ENCODE measurements at regions not wholly inside any gene's neighbourhood (a gene's known extent, or its start where the extent isn't known, plus 50 kb on each side); places are given as distances from the start of the nearest gene placed in this dataset.
A peak's percentile ranks its signal among the peaks of the same experiment; 100 is the strongest.

GRCh38 chr21:35336534-35336933, 287.4 kb upstream of the RUNX1 start:
- Mint-ChIP-seq H3K27ac (no peak overlapping the region), H3K9me3 (peaks cover 0 to 3% (median 0%) of the 10 kb centered on the region in 3 donors), H3K36me3 (no peaks in the 10 kb centered on the region), H3K4me1 (no peaks in the 10 kb centered on the region), H3K4me3 (no peak overlapping the region), H3K27me3 (peaks cover 1% of the 10 kb centered on the region)

GRCh38 chr21:35335951-35336446, 286.9 kb upstream of the RUNX1 start:
- no peak overlapping the region for H3K27ac Mint-ChIP-seq
- peaks cover 0 to 3% (median 0%) of the 10 kb centered on the region in 3 donors for H3K9me3 Mint-ChIP-seq
- peaks cover 1% of the 10 kb centered on the region for H3K27me3 Mint-ChIP-seq
- no peaks in the 10 kb centered on the region for H3K36me3 Mint-ChIP-seq
- H3K4me3 Mint-ChIP-seq, result no peak overlapping the region
- H3K4me1 Mint-ChIP-seq, result no peaks in the 10 kb centered on the region

- peaks cover 1% of the 10 kb centered on the region for H3K27me3 Mint-ChIP-seq
- H3K36me3 Mint-ChIP-seq, result no peaks in the 10 kb centered on the region
- peaks cover 0 to under 1% (median 0%) of the 10 kb centered on the region in 3 donors for H3K9me3 Mint-ChIP-seq
- H3K4me3 Mint-ChIP-seq, result no peak overlapping the region
- no peaks in the 10 kb centered on the region for H3K4me1 Mint-ChIP-seq
- no peak overlapping the region for H3K27ac Mint-ChIP-seq
Measured at GRCh38 chr21:35333831-35334618, 284.9 kb upstream of the RUNX1 start.

- Mint-ChIP-seq H3K9me3 (no peaks in the 10 kb centered on the region), H3K4me1 (no peaks in the 10 kb centered on the region), H3K27me3 (peaks cover 3% of the 10 kb centered on the region), H3K27ac (no peak overlapping the region), H3K4me3 (no peak overlapping the region), H3K36me3 (no peaks in the 10 kb centered on the region)
Measured at GRCh38 chr21:35332841-35333426, 283.8 kb upstream of the RUNX1 start.

GRCh38 chr21:35329940-35330660, 281.0 kb upstream of the RUNX1 start:
- Mint-ChIP-seq H3K27ac (no peak overlapping the region), H3K9me3 (no peaks in the 10 kb centered on the region), H3K27me3 (peaks cover 3% of the 10 kb centered on the region), H3K4me1 (no peaks in the 10 kb centered on the region), H3K4me3 (no peak overlapping the region), H3K36me3 (no peaks in the 10 kb centered on the region)

- H3K4me1 Mint-ChIP-seq, result no peaks in the 10 kb centered on the region
- no peak overlapping the region for H3K27ac Mint-ChIP-seq
Measured at GRCh38 chr21:35328856-35329455, 279.9 kb upstream of the RUNX1 start.

GRCh38 chr21:35326677-35327076, 277.6 kb upstream of the RUNX1 start:
- Mint-ChIP-seq H3K27ac (no peak overlapping the region), H3K4me1 (no peaks in the 10 kb centered on the region), H3K36me3 (peaks cover 6% of the 10 kb centered on the region), H3K27me3 (peaks cover 3% of the 10 kb centered on the region), H3K9me3 (no peaks in the 10 kb centered on the region), H3K4me3 (no peak overlapping the region)

More at GRCh38 chr21:35328856-35329455, 279.9 kb upstream of the RUNX1 start:
- no peak overlapping the region for H3K4me3 Mint-ChIP-seq
- H3K27me3 Mint-ChIP-seq, result peaks cover 2% of the 10 kb centered on the region
- no peaks in the 10 kb centered on the region for H3K9me3 Mint-ChIP-seq
- no peaks in the 10 kb centered on the region for H3K36me3 Mint-ChIP-seq

GRCh38 chr21:35325953-35326352, 276.9 kb upstream of the RUNX1 start:
- H3K9me3 Mint-ChIP-seq, result no peaks in the 10 kb centered on the region
- peaks cover 0 to 2% (median 0%) of the 10 kb centered on the region in 3 donors for H3K4me1 Mint-ChIP-seq
- no peak overlapping the region for H3K27ac Mint-ChIP-seq
- H3K27me3 Mint-ChIP-seq, result peaks cover 3% of the 10 kb centered on the region
- peaks cover 6% of the 10 kb centered on the region for H3K36me3 Mint-ChIP-seq
- no peak overlapping the region for H3K4me3 Mint-ChIP-seq

GRCh38 chr21:35324372-35325220, 275.5 kb upstream of the RUNX1 start:
- Mint-ChIP-seq H3K4me3 (no peak overlapping the region), H3K27ac (no peak overlapping the region), H3K4me1 (peaks cover 0 to 2% (median 0%) of the 10 kb centered on the region in 3 donors)

GRCh38 chr21:35323947-35324346, 274.8 kb upstream of the RUNX1 start:
- Mint-ChIP-seq H3K36me3 (peaks cover 6% of the 10 kb centered on the region), H3K4me3 (no peak overlapping the region), H3K27ac (no peak overlapping the region), H3K27me3 (peaks cover 3% of the 10 kb centered on the region), H3K9me3 (no peaks in the 10 kb centered on the region), H3K4me1 (peaks cover 0 to 2% (median 0%) of the 10 kb centered on the region in 3 donors)

More at GRCh38 chr21:35324372-35325220, 275.5 kb upstream of the RUNX1 start:
- Mint-ChIP-seq H3K36me3 (peaks cover 6% of the 10 kb centered on the region), H3K27me3 (peaks cover 3% of the 10 kb centered on the region), H3K9me3 (no peaks in the 10 kb centered on the region)

- peak overlapping the region in 1 of 3 donors; percentile 44 for H3K27ac Mint-ChIP-seq
- no peak overlapping the region for H3K4me3 Mint-ChIP-seq
- peaks cover 6% of the 10 kb centered on the region for H3K36me3 Mint-ChIP-seq
- H3K4me1 Mint-ChIP-seq, result peaks cover 0 to 2% (median 0%) of the 10 kb centered on the region in 3 donors
- peaks cover 2% of the 10 kb centered on the region for H3K27me3 Mint-ChIP-seq
- no peaks in the 10 kb centered on the region for H3K9me3 Mint-ChIP-seq
Measured at GRCh38 chr21:35321322-35322200, 272.5 kb upstream of the RUNX1 start.

GRCh38 chr21:35319684-35320283, 270.7 kb upstream of the RUNX1 start:
- Mint-ChIP-seq H3K27ac (no peak overlapping the region), H3K9me3 (no peaks in the 10 kb centered on the region), H3K36me3 (peaks cover 6% of the 10 kb centered on the region), H3K27me3 (peaks cover 2% of the 10 kb centered on the region), H3K4me1 (peaks cover 0 to 2% (median 0%) of the 10 kb centered on the region in 3 donors), H3K4me3 (no peak overlapping the region)

- Mint-ChIP-seq H3K4me1 (peaks cover 0 to 2% (median 2%) of the 10 kb centered on the region in 3 donors), H3K9me3 (no peaks in the 10 kb centered on the region), H3K36me3 (no peaks in the 10 kb centered on the region), H3K27me3 (no peaks in the 10 kb centered on the region), H3K4me3 (no peak overlapping the region), H3K27ac (no peak overlapping the region)
Measured at GRCh38 chr21:35316933-35317332, 267.8 kb upstream of the RUNX1 start.

Measured in IgD-negative memory B cell (primary cell).